22Rv1 (cell line): ENCODE measurements at regions not wholly inside any gene's neighbourhood (a gene's known extent, or its start where the extent isn't known, plus 50 kb on each side); places are given as distances from the start of the nearest gene placed in this dataset.

Experiments
- CTCF ChIP-seq: fragments of 450-650 bp; IDR thresholded peaks from 2 replicates; pipeline ENCODE4 v1.5.1; 2017; ENCODE audit warnings: mild to moderate bottlenecking
- ZFX ChIP-seq: fragments of 450-650 bp; IDR thresholded peaks from 2 replicates; pipeline ENCODE4 v1.6.1; 2017; ENCODE audit warnings: antibody characterized with exemption, borderline replicate concordance

- no peak for TF ChIP-seq CTCF
- no peak for TF ChIP-seq ZFX
These were observed 168.9 kb downstream of the CNTN3 start for GRCh38 chr3:74445541-74445940.
